Psoas muscle (tissue), 7 donors: ENCODE measurements at regions not wholly inside any gene's neighbourhood (a gene's known extent, or its start where the extent isn't known, plus 50 kb on each side); places are given as distances from the start of the nearest gene placed in this dataset.
A peak's percentile ranks its signal among the peaks of the same experiment; 100 is the strongest.
"Not testable (repeated sequence)": the region's sequence is repeated elsewhere in the genome, so short reads cannot be mapped to it uniquely, and the experiment has no call there.

ENCODE experiments used
- ATAC-seq, 4 donors: fragments of 200-7000 bp; cut with Tn5 transposase; one replicate each; pipeline ENCODE4 v1.9.1; 2020; ENCODE audit warnings: moderate library complexity in 3 of 4, mild to moderate bottlenecking in 2 of 4
- DNase-seq, 2 donors: peaks; one replicate each; pipeline ENCODE4 v3.0.0-alpha.2; 2020
- H3K27ac ChIP-seq: fragments of 200-600 bp; one replicate; pipeline ENCODE4 v1.8.0; 2022
- H3K27me3 ChIP-seq, 3 donors: fragments of 200-600 bp in 1 of 3; one replicate each; pipeline versions ENCODE4 v1.6.1 to v1.8.0; 2013 to 2022; ENCODE audit warnings: low read length in 2 of 3, mild to moderate bottlenecking in 2 of 3, moderate library complexity in 1 of 3; ENCODE audit not compliant: insufficient read depth in 3 of 3
- H3K36me3 ChIP-seq, 2 donors: fragments of 200-600 bp in 1 of 2; one replicate each; pipeline versions ENCODE4 v1.6.1 to v1.8.0; 2013 to 2022; ENCODE audit warnings: low read depth in 1 of 2, mild to moderate bottlenecking in 1 of 2, moderate library complexity in 1 of 2; ENCODE audit not compliant: insufficient read depth in 1 of 2
- H3K4me1 ChIP-seq: fragments of 200-600 bp; one replicate; pipeline ENCODE4 v1.8.0; 2022
- H3K4me3 ChIP-seq: fragments of 200-600 bp; one replicate; pipeline ENCODE4 v1.8.0; 2022; ENCODE audit warnings: mild to moderate bottlenecking
- H3K9me3 ChIP-seq: fragments of 200-600 bp; one replicate; pipeline ENCODE4 v1.8.0; 2022
- WGBS, 3 donors: extraction: QIAGEN DNeasy Blood & Tissue Kit; methylation state at CpG; one replicate each; pipeline versions ENCODE4 v1.1.6 to v1.1.7; 2013; 5-methylcytosine and 5-hydroxymethylcytosine counted together
- intact Hi-C, 2 donors: fragments of 100-400 bp; cut with DNase I; formaldehyde crosslinking; loops; one replicate each; pipeline versions ENCODE4 v1.11.0 to v1.14.2; 2022
- TF ChIP-seq, protein P1 (sequence below): fragments of 200-600 bp; IDR thresholded peaks from one replicate; pipeline ENCODE4 v1.8.0; 2022; ENCODE audit warnings: antibody characterized with exemption
- donor health status: healthy with polysubstance abuse.
- donor health status: DM: no; HTN: no; CAD: no; lungs with moderate emphysema.
- donor health status: Bipolar disorder and iron deficiency.
- donor health status: healthy.
- donor health status: DM: yes; HTN: yes; CAD: no.
- donor health status: DM: no; HTN: no; CAD: no.
- donor health status: DM: yes; HTN: yes; CAD: no.

- TF ChIP-seq, protein P1, sequence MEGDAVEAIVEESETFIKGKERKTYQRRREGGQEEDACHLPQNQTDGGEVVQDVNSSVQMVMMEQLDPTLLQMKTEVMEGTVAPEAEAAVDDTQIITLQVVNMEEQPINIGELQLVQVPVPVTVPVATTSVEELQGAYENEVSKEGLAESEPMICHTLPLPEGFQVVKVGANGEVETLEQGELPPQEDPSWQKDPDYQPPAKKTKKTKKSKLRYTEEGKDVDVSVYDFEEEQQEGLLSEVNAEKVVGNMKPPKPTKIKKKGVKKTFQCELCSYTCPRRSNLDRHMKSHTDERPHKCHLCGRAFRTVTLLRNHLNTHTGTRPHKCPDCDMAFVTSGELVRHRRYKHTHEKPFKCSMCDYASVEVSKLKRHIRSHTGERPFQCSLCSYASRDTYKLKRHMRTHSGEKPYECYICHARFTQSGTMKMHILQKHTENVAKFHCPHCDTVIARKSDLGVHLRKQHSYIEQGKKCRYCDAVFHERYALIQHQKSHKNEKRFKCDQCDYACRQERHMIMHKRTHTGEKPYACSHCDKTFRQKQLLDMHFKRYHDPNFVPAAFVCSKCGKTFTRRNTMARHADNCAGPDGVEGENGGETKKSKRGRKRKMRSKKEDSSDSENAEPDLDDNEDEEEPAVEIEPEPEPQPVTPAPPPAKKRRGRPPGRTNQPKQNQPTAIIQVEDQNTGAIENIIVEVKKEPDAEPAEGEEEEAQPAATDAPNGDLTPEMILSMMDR = no peak
- DNase-seq = no peak
- no peaks in the 10 kb centered on the region for H3K9me3 ChIP-seq
- no peak overlapping the region for H3K4me3 ChIP-seq
- 74 to 82% (median 75%) methylated on average over 11 of the region's 11 CpGs for WGBS, 3 donors
- no peaks in the 10 kb centered on the region for H3K27me3 ChIP-seq
- no peak for ATAC-seq
- no peaks in the 10 kb centered on the region for H3K36me3 ChIP-seq
- H3K4me1 ChIP-seq = peaks cover 10% of the 10 kb centered on the region
- no peak overlapping the region for H3K27ac ChIP-seq
- intact Hi-C loops = no loop called here
Measured at GRCh38 chr12:124160097-124160756, 134.7 kb upstream of the RFLNA start.

GRCh38 chr12:124161402-124161801 is 133.5 kb upstream of the RFLNA start:
- H3K4me3 ChIP-seq, intact Hi-C loops, ATAC-seq, H3K27ac ChIP-seq, H3K27me3 ChIP-seq, H3K9me3 ChIP-seq, H3K36me3 ChIP-seq, DNase-seq: not testable (repeated sequence)
- WGBS, 3 donors = 83 to 94% (median 86%) methylated on average over 7 to 9 of the region's 9 CpGs
- H3K4me1 ChIP-seq = peaks cover 10% of the 10 kb centered on the region

DNA sequence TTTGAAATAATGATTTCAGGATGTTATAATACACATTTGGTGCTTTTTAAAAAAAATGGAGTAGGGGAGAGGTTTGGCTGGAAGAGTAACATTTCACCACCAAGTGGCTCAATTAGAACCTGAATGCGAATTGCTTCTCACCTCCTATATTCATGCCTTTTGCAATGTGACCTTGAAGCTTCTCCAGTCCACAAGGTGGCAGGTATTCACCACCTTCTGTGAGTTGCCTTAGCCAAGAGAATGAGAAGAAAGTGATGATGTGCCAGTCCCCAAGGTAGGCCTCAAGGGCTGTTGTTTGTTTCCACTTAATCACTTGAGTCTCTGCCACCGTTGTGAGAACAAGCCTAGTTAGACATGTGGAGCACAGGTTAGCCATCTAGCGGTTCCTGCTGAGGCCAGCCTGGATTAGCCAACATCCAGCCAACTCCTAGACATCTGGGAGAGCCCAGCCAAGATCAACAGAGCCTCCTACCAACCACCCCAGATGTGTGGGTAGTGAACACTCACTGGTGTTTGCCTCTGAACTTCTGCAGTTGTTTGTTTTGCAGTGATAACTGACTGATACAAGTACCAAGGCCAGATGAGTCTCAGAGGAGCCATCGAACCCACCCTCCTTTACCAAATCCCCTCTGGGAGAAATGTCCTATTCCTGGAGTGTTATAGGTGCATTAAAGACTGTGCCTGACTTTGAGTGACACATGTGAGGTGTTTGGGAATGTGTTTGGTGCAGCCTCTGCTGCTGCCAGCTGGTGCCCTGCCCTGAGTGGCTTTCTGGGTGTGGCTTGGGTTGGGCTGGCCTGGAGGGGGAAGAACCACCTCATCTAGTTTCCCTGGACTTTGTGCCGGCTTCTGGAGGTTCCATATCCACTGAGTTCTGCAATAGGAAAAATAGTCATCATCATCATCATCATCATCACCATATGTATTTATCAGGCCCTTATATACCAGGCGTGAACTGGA is 132.5 kb upstream of the RFLNA start:
- no peak overlapping the region for H3K27ac ChIP-seq
- peaks cover 10% of the 10 kb centered on the region for H3K4me1 ChIP-seq
- no peaks in the 10 kb centered on the region for H3K9me3 ChIP-seq
- no peak overlapping the region for H3K4me3 ChIP-seq
- DNase-seq (no peak), ATAC-seq (peak in 2 of 4 donors; percentile 57 to 77)
- 85 to 88% (median 86%) methylated on average over 6 of the region's 6 CpGs for WGBS, 3 donors
- H3K36me3 ChIP-seq = no peaks in the 10 kb centered on the region
- TF ChIP-seq, protein P1 = no peak
- no peaks in the 10 kb centered on the region for H3K27me3 ChIP-seq
- intact Hi-C loops = no loop called here

- Histone ChIP-seq H3K4me1 (peaks cover 4% of the 10 kb centered on the region), H3K36me3 (no peaks in the 10 kb centered on the region), H3K4me3 (no peak overlapping the region), H3K9me3 (no peaks in the 10 kb centered on the region), H3K27me3 (no peaks in the 10 kb centered on the region), H3K27ac (no peak overlapping the region)
- WGBS, 3 donors = 89 to 92% (median 90%) methylated on average over 2 of the region's 2 CpGs
- DNase-seq (no peak), ATAC-seq (no peak)
- intact Hi-C loops = no loop called here
- TF ChIP-seq, protein P1 = no peak
Measured at GRCh38 chr12:124165695-124166094, 129.2 kb upstream of the RFLNA start.

GRCh38 chr12:124167141-124167540 is 127.8 kb upstream of the RFLNA start:
- no peak for DNase-seq
- no peaks in the 10 kb centered on the region for H3K36me3 ChIP-seq
- no peaks in the 10 kb centered on the region for H3K27me3 ChIP-seq
- no peaks in the 10 kb centered on the region for H3K9me3 ChIP-seq
- no peak for ATAC-seq
- TF ChIP-seq, protein P1 = no peak
- intact Hi-C loops = no loop called here
- no peak overlapping the region for H3K4me3 ChIP-seq
- H3K27ac ChIP-seq = no peak overlapping the region
- 91 to 93% (median 92%) methylated on average over 21 of the region's 21 CpGs for WGBS, 3 donors
- peaks cover 9% of the 10 kb centered on the region for H3K4me1 ChIP-seq
